Endothelial cell (in vitro differentiated cells): ENCODE measurements at regions not wholly inside any gene's neighbourhood (a gene's known extent, or its start where the extent isn't known, plus 50 kb on each side); places are given as distances from the start of the nearest gene placed in this dataset.
A peak's percentile ranks its signal among the peaks of the same experiment; 100 is the strongest.

Experiments used
- DNase-seq: peaks from one replicate; pipeline ENCODE4 v3.0.0; 2021; ENCODE audit warnings: low spot score
- H3K27ac Mint-ChIP-seq: one replicate; pipeline ENCODE4 v1.8.0; 2021; ENCODE audit warnings: mixed read lengths, inconsistent platforms; ENCODE audit not compliant: unreplicated experiment
- H3K27me3 Mint-ChIP-seq: one replicate; pipeline ENCODE4 v1.8.0; 2021; ENCODE audit warnings: mild to moderate bottlenecking, moderate library complexity, mixed read lengths, inconsistent platforms; ENCODE audit not compliant: unreplicated experiment
- H3K36me3 Mint-ChIP-seq: one replicate; pipeline ENCODE4 v1.8.0; 2021; ENCODE audit warnings: mild to moderate bottlenecking, low read depth, mixed read lengths, inconsistent platforms; ENCODE audit not compliant: unreplicated experiment
- H3K4me1 Mint-ChIP-seq: one replicate; pipeline ENCODE4 v1.8.0; 2021; ENCODE audit warnings: mild to moderate bottlenecking, mixed read lengths, inconsistent platforms; ENCODE audit not compliant: unreplicated experiment
- H3K4me3 Mint-ChIP-seq: one replicate; pipeline ENCODE4 v1.8.0; 2021; ENCODE audit warnings: mild to moderate bottlenecking, mixed read lengths, inconsistent platforms; ENCODE audit not compliant: unreplicated experiment
- H3K9me3 Mint-ChIP-seq: one replicate; pipeline ENCODE4 v1.8.0; 2021; ENCODE audit warnings: mixed read lengths, inconsistent platforms; ENCODE audit not compliant: unreplicated experiment
- CTCF ChIP-seq: fragments of 200-600 bp; sonication (generic); IDR thresholded peaks from one replicate; pipeline ENCODE4 v1.5.0; 2021; ENCODE audit warnings: antibody characterized with exemption; ENCODE audit not compliant: unreplicated experiment

GRCh38 chr2:82391386-82391785 is 2067.7 kb downstream of the SUCLG1 start:
- Mint-ChIP-seq H3K27me3 (no peaks in the 10 kb centered on the region), H3K9me3 (no peaks in the 10 kb centered on the region), H3K27ac (no peak overlapping the region), H3K36me3 (no peaks in the 10 kb centered on the region), H3K4me3 (no peak overlapping the region), H3K4me1 (no peaks in the 10 kb centered on the region)
- no peak for DNase-seq
- TF ChIP-seq CTCF = no peak

GRCh38 chr2:82355622-82356021 is 2051.1 kb upstream of the LRRTM1 start:
- Mint-ChIP-seq H3K9me3 (no peaks in the 10 kb centered on the region), H3K4me1 (no peaks in the 10 kb centered on the region), H3K36me3 (no peaks in the 10 kb centered on the region), H3K27me3 (no peaks in the 10 kb centered on the region), H3K4me3 (no peak overlapping the region), H3K27ac (no peak overlapping the region)
- TF ChIP-seq CTCF = no peak
- no peak for DNase-seq

- H3K9me3 Mint-ChIP-seq = no peaks in the 10 kb centered on the region
- H3K27ac Mint-ChIP-seq = no peak overlapping the region
- H3K4me1 Mint-ChIP-seq = no peaks in the 10 kb centered on the region
- TF ChIP-seq CTCF = no peak
- no peak overlapping the region for H3K4me3 Mint-ChIP-seq
- no peak for DNase-seq
- H3K36me3 Mint-ChIP-seq = no peaks in the 10 kb centered on the region
- H3K27me3 Mint-ChIP-seq = peaks cover 2% of the 10 kb centered on the region
Measured at GRCh38 chr2:82345910-82346309, 2041.4 kb upstream of the LRRTM1 start.

GRCh38 chr2:82344670-82345069 is 2040.1 kb upstream of the LRRTM1 start:
- Mint-ChIP-seq H3K36me3 (no peaks in the 10 kb centered on the region), H3K4me1 (no peaks in the 10 kb centered on the region), H3K27me3 (peaks cover 2% of the 10 kb centered on the region), H3K27ac (no peak overlapping the region), H3K9me3 (no peaks in the 10 kb centered on the region), H3K4me3 (no peak overlapping the region)
- peak; percentile 35 for TF ChIP-seq CTCF
- DNase-seq = no peak

- no peak overlapping the region for H3K4me3 Mint-ChIP-seq
- no peaks in the 10 kb centered on the region for H3K36me3 Mint-ChIP-seq
- H3K9me3 Mint-ChIP-seq = no peaks in the 10 kb centered on the region
- TF ChIP-seq CTCF = no peak
- H3K27me3 Mint-ChIP-seq = no peaks in the 10 kb centered on the region
- H3K4me1 Mint-ChIP-seq = no peaks in the 10 kb centered on the region
- DNase-seq = no peak
- H3K27ac Mint-ChIP-seq = no peak overlapping the region
Measured at GRCh38 chr2:82342356-82342755, 2037.8 kb upstream of the LRRTM1 start.
